ENCODE measurements at regions not wholly inside any gene's neighbourhood (a gene's known extent, or its start where the extent isn't known, plus 50 kb on each side); places are given as distances from the start of the nearest gene placed in this dataset.
"Not testable (repeated sequence)": the region's sequence is repeated elsewhere in the genome, so short reads cannot be mapped to it uniquely, and the experiment has no call there.

DNA sequence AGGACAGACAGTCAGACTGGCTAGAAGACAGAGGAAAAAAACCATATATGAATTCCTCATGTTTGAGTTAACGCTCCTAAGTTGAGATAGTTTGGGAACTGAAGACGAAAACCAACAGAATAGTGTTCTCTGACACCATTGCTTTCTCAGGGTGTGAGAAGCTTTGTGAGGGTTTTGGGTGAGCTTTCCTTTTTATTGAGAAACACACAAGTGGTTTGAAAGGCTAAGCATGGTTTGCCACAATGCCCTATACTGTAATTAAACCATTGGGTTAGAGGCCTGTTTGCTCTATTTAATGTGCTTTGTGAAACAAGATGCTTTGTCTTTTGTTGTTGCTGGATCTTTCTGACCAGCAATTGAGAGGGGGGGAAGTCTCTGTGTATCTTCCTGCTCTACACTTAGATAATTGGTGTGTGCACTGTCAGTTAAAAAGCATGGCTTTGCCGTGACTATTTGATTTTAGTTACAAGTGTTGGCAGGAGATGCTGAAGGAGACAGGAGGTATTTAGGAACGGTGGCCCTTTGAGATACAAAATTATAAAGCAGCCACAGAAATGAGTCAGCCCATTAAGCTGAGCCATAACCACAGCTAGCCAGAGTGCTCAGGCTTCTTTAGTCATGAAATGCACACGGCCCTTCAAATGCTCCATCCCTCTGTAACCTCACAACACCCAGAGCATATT lies 273.0 kb upstream of the PREP start:
- no peaks in the 10 kb centered on the region for H3K36me3 ChIP-seq (ENCODE audit: low read depth)
- no peak overlapping the region for H3K4me3 ChIP-seq (ENCODE audit: severe bottlenecking)
- H3K27ac ChIP-seq (ENCODE audit: poor library complexity, severe bottlenecking) = no peak overlapping the region
- no peaks in the 10 kb centered on the region for H3K27me3 ChIP-seq (ENCODE audit: insufficient read depth, poor library complexity, severe bottlenecking)
- TF ChIP-seq, protein P1, sequence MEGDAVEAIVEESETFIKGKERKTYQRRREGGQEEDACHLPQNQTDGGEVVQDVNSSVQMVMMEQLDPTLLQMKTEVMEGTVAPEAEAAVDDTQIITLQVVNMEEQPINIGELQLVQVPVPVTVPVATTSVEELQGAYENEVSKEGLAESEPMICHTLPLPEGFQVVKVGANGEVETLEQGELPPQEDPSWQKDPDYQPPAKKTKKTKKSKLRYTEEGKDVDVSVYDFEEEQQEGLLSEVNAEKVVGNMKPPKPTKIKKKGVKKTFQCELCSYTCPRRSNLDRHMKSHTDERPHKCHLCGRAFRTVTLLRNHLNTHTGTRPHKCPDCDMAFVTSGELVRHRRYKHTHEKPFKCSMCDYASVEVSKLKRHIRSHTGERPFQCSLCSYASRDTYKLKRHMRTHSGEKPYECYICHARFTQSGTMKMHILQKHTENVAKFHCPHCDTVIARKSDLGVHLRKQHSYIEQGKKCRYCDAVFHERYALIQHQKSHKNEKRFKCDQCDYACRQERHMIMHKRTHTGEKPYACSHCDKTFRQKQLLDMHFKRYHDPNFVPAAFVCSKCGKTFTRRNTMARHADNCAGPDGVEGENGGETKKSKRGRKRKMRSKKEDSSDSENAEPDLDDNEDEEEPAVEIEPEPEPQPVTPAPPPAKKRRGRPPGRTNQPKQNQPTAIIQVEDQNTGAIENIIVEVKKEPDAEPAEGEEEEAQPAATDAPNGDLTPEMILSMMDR (IDR thresholded peaks at IDR 0.05; ENCODE audit: poor library complexity, severe bottlenecking) = no peak
- peaks cover 12% of the 10 kb centered on the region for H3K4me1 ChIP-seq (ENCODE audit: insufficient read depth, poor library complexity, severe bottlenecking)
- DNase-seq (ENCODE audit: low spot score) = no peak
- ATAC-seq (ENCODE audit: low read depth) = peak; percentile 93
- no peaks in the 10 kb centered on the region for H3K9me3 ChIP-seq (ENCODE audit: severe bottlenecking)

DNA sequence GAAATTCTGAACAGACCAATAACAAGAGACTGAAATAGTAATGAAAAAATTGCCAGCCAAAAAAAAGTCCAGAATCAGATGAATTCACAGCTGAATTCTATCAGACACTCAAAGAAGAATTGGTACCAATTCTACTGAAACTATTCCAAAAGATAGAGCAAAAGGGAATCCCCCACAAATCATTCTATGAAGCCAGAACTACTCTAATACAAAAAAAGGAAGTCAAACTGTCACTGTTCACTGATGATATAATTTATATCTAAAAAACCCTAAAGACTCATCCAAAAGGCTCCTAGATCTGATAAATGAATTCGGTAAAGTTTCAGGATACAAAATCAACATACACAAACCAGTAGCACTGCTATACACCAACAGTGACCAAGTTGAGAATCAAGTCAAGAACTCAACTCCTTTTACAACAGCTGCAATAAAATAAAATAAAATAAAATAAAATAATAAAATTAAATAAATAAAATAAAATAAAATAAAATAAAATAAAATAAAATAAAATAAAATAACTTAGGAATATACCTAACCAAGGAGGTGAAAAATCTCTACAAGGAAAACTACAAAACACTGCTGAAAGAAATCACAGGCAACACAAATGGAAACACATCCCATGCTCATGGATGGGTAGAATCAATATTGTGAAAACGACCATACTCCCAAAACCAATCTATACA lies 270.1 kb upstream of the PREP start:
- DNase-seq (ENCODE audit: low spot score); H3K4me1 ChIP-seq (ENCODE audit: insufficient read depth, poor library complexity, severe bottlenecking); H3K36me3 ChIP-seq (ENCODE audit: low read depth); H3K4me3 ChIP-seq (ENCODE audit: severe bottlenecking); H3K9me3 ChIP-seq (ENCODE audit: severe bottlenecking); H3K27ac ChIP-seq (ENCODE audit: poor library complexity, severe bottlenecking); ATAC-seq (ENCODE audit: low read depth); H3K27me3 ChIP-seq (ENCODE audit: insufficient read depth, poor library complexity, severe bottlenecking): not testable (repeated sequence)

DNA sequence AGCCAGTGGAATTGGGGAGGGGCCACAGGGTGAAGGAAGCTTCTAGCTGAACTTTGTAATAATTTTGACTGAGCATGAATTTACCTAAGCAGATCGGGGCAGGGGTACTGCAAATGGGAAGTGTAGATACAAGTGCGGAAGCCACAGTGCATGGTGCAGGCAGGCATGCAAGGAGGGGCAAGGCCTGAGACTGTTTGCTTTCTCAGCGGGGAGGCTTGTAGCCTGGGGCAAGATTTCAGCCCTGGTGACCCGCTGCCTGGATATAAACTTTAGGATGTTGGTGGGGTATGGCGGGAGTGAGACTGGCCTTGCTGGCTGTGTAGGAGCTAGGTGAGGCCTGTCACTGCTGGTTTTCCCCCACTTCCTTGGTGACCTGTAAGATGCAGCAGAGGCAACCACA lies 266.4 kb upstream of the PREP start:
- no peak overlapping the region for H3K27ac ChIP-seq (ENCODE audit: poor library complexity, severe bottlenecking)
- H3K9me3 ChIP-seq (ENCODE audit: severe bottlenecking) = no peaks in the 10 kb centered on the region
- no peaks in the 10 kb centered on the region for H3K27me3 ChIP-seq (ENCODE audit: insufficient read depth, poor library complexity, severe bottlenecking)
- no peaks in the 10 kb centered on the region for H3K36me3 ChIP-seq (ENCODE audit: low read depth)
- no peaks in the 10 kb centered on the region for H3K4me1 ChIP-seq (ENCODE audit: insufficient read depth, poor library complexity, severe bottlenecking)
- DNase-seq (ENCODE audit: low spot score) = no peak
- ATAC-seq (ENCODE audit: low read depth) = no peak
- H3K4me3 ChIP-seq (ENCODE audit: severe bottlenecking) = no peak overlapping the region
- TF ChIP-seq, protein P1 (IDR thresholded peaks at IDR 0.05; ENCODE audit: poor library complexity, severe bottlenecking) = no peak

DNA sequence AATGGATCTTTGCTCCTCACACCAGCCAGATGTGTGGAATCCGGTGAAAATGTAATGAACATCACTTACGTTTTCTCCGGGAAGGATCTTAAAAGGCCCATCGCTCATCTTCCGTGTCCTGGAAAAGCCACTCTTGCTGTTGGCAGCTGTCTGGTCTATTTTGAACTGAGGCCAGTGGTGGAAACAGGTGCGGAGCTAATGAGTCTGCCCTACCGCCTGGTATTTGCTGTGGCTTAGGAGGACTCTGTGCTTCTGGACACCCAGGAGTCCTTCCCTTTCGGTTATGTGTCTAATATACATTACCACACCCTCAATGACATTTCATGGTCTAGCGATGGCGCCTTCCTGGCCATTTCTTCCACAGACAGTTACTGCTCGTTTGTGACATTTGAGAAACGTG lies 264.2 kb upstream of the PREP start:
- Histone ChIP-seq H3K27me3 (ENCODE audit: insufficient read depth, poor library complexity, severe bottlenecking) (no peaks in the 10 kb centered on the region), H3K4me3 (ENCODE audit: severe bottlenecking) (no peak overlapping the region), H3K4me1 (ENCODE audit: insufficient read depth, poor library complexity, severe bottlenecking) (no peaks in the 10 kb centered on the region), H3K9me3 (ENCODE audit: severe bottlenecking) (no peaks in the 10 kb centered on the region), H3K36me3 (ENCODE audit: low read depth) (no peaks in the 10 kb centered on the region), H3K27ac (ENCODE audit: poor library complexity, severe bottlenecking) (no peak overlapping the region)
- no peak for ATAC-seq (ENCODE audit: low read depth)
- TF ChIP-seq, protein P1 (IDR thresholded peaks at IDR 0.05; ENCODE audit: poor library complexity, severe bottlenecking) = no peak
- DNase-seq (ENCODE audit: low spot score) = no peak

DNA sequence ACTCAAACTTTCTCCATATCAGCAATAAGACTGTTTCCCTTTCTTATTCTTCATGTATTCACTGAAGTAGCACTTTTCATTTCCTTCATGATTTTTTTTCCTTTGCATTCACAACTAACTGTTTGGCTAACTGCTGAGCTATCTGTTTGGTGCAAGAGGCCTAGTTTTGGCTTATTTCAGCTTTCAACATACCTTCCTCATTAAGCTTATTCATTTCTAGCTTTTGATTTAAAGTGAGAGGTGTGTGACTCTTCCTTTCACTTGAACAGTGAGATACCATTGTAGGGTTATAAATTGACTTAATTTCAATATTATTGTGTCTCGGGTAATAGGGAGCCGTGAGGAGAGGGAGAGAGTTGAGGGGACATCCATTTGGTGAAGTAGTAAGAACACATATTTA lies 262.0 kb upstream of the PREP start:
- ATAC-seq (ENCODE audit: low read depth) (no peak), DNase-seq (ENCODE audit: low spot score) (no peak)
- TF ChIP-seq, protein P1 (IDR thresholded peaks at IDR 0.05; ENCODE audit: poor library complexity, severe bottlenecking) = no peak
- H3K4me3 ChIP-seq (ENCODE audit: severe bottlenecking) = no peak overlapping the region
- no peaks in the 10 kb centered on the region for H3K9me3 ChIP-seq (ENCODE audit: severe bottlenecking)
- no peaks in the 10 kb centered on the region for H3K4me1 ChIP-seq (ENCODE audit: insufficient read depth, poor library complexity, severe bottlenecking)
- H3K36me3 ChIP-seq (ENCODE audit: low read depth) = no peaks in the 10 kb centered on the region
- H3K27ac ChIP-seq (ENCODE audit: poor library complexity, severe bottlenecking) = no peak overlapping the region
- H3K27me3 ChIP-seq (ENCODE audit: insufficient read depth, poor library complexity, severe bottlenecking) = no peaks in the 10 kb centered on the region

Measured in RWPE2 (cell line).